ENCODE measurements at regions not wholly inside any gene's neighbourhood (a gene's known extent, or its start where the extent isn't known, plus 50 kb on each side); places are given as distances from the start of the nearest gene placed in this dataset.

GRCh38 chr6:84314377-84314898 lies 87.0 kb upstream of the CEP162 start:
- Histone ChIP-seq H3K4me1 (ENCODE audit: control insufficient read depth, insufficient read depth, low read length) (no peaks in the 10 kb centered on the region), H3K4me3 (ENCODE audit: low read depth, low read length) (no peak overlapping the region), H3K27ac (ENCODE audit: extremely low read depth, low read depth, low read length) (no peak overlapping the region), H3K36me3 (ENCODE audit: control insufficient read depth in 2 of 2, insufficient read depth in 1 of 2, low read length in 2 of 2) (no peaks in the 10 kb centered on the region), H3K9me3 (ENCODE audit: control insufficient read depth, insufficient read depth, low read depth, low read length) (no peaks in the 10 kb centered on the region)
- peak; percentile 61 for TF ChIP-seq EGR2 (tag by site-specific recombination; IDR thresholded peaks at IDR 0.05; ENCODE audit: low read depth)
- TF ChIP-seq ZNF792 (tag by site-specific recombination; IDR thresholded peaks at IDR 0.05): no peak
- peak; percentile 40 for TF ChIP-seq ZFHX2 (tag by site-specific recombination; conservative IDR thresholded peaks at IDR 0.05)
- ChIA-PET CTCF (interaction anchor here (0.6 kb wide), 1 partner anchor 12 kb away, joined by 3 read pairs; no protein-coding TSS in a partner anchor), POLR2A (no interaction called here)

- H3K36me3 ChIP-seq (ENCODE audit: control insufficient read depth in 2 of 2, insufficient read depth in 1 of 2, low read length in 2 of 2): no peaks in the 10 kb centered on the region
- H3K9me3 ChIP-seq (ENCODE audit: control insufficient read depth, insufficient read depth, low read depth, low read length): no peaks in the 10 kb centered on the region
- ChIA-PET POLR2A (no interaction called here), CTCF (interaction anchor here (0.6 to 1.2 kb wide), 2 partner anchors 113 to 996 kb away, joined by 3 to 4 read pairs; no protein-coding TSS in a partner anchor)
- no peaks in the 10 kb centered on the region for H3K4me1 ChIP-seq (ENCODE audit: control insufficient read depth, insufficient read depth, low read length)
- no peak overlapping the region for H3K27ac ChIP-seq (ENCODE audit: extremely low read depth, low read depth, low read length)
- no peak overlapping the region for H3K4me3 ChIP-seq (ENCODE audit: low read depth, low read length)
- TF ChIP-seq, protein P1, sequence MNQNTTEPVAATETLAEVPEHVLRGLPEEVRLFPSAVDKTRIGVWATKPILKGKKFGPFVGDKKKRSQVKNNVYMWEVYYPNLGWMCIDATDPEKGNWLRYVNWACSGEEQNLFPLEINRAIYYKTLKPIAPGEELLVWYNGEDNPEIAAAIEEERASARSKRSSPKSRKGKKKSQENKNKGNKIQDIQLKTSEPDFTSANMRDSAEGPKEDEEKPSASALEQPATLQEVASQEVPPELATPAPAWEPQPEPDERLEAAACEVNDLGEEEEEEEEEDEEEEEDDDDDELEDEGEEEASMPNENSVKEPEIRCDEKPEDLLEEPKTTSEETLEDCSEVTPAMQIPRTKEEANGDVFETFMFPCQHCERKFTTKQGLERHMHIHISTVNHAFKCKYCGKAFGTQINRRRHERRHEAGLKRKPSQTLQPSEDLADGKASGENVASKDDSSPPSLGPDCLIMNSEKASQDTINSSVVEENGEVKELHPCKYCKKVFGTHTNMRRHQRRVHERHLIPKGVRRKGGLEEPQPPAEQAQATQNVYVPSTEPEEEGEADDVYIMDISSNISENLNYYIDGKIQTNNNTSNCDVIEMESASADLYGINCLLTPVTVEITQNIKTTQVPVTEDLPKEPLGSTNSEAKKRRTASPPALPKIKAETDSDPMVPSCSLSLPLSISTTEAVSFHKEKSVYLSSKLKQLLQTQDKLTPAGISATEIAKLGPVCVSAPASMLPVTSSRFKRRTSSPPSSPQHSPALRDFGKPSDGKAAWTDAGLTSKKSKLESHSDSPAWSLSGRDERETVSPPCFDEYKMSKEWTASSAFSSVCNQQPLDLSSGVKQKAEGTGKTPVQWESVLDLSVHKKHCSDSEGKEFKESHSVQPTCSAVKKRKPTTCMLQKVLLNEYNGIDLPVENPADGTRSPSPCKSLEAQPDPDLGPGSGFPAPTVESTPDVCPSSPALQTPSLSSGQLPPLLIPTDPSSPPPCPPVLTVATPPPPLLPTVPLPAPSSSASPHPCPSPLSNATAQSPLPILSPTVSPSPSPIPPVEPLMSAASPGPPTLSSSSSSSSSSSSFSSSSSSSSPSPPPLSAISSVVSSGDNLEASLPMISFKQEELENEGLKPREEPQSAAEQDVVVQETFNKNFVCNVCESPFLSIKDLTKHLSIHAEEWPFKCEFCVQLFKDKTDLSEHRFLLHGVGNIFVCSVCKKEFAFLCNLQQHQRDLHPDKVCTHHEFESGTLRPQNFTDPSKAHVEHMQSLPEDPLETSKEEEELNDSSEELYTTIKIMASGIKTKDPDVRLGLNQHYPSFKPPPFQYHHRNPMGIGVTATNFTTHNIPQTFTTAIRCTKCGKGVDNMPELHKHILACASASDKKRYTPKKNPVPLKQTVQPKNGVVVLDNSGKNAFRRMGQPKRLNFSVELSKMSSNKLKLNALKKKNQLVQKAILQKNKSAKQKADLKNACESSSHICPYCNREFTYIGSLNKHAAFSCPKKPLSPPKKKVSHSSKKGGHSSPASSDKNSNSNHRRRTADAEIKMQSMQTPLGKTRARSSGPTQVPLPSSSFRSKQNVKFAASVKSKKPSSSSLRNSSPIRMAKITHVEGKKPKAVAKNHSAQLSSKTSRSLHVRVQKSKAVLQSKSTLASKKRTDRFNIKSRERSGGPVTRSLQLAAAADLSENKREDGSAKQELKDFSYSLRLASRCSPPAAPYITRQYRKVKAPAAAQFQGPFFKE (tag by site-specific recombination; IDR thresholded peaks at IDR 0.05; ENCODE audit: borderline replicate concordance): no peak
- TF ChIP-seq KLF16 (tag by site-specific recombination; IDR thresholded peaks at IDR 0.05) (no peak), ZFHX2 (tag by site-specific recombination; conservative IDR thresholded peaks at IDR 0.05) (no peak), IKZF3 (tag by site-specific recombination; IDR thresholded peaks at IDR 0.05) (no peak), ZNF792 (tag by site-specific recombination; IDR thresholded peaks at IDR 0.05) (no peak), CTCF (tag by site-specific recombination; IDR thresholded peaks at IDR 0.05) (no peak)
- TF ChIP-seq, protein P2, sequence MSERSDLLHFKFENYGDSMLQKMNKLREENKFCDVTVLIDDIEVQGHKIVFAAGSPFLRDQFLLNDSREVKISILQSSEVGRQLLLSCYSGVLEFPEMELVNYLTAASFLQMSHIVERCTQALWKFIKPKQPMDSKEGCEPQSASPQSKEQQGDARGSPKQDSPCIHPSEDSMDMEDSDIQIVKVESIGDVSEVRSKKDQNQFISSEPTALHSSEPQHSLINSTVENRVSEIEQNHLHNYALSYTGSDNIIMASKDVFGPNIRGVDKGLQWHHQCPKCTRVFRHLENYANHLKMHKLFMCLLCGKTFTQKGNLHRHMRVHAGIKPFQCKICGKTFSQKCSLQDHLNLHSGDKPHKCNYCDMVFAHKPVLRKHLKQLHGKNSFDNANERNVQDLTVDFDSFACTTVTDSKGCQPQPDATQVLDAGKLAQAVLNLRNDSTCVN (tag by site-specific recombination; optimal IDR thresholded peaks at IDR 0.05): no peak
Observed at GRCh38 chr6:84309336-84309735, 81.9 kb upstream of the CEP162 start.

DNA sequence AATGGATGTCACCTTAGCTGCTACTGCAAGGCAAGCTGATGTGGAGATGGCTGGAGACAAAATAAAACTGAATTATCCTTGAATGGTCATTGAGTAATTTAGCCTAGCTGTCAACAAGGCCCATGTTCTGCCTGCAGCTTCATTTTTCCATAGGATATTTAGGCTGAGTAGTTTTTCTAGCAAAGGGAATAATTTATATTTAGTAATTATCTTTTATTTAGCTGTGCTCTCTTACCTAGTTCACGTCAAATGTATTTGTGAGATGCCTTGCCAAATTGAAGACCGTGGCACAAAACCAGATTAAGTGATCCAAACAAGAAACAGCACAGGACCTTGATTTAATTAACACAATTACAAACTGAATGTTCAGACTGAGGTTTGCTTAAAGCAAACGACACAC lies 77.4 kb upstream of the CEP162 start:
- H3K9me3 ChIP-seq (ENCODE audit: control insufficient read depth, insufficient read depth, low read depth, low read length): no peaks in the 10 kb centered on the region
- no peak overlapping the region for H3K27ac ChIP-seq (ENCODE audit: extremely low read depth, low read depth, low read length)
- no peak overlapping the region for H3K4me3 ChIP-seq (ENCODE audit: low read depth, low read length)
- no peaks in the 10 kb centered on the region for H3K4me1 ChIP-seq (ENCODE audit: control insufficient read depth, insufficient read depth, low read length)
- ChIA-PET CTCF (interaction anchor here (0.6 kb wide), 1 partner anchor 371 kb away, joined by 9 read pairs; no protein-coding TSS in a partner anchor), POLR2A (no interaction called here)
- no peak for TF ChIP-seq ZFP3 (tag by site-specific recombination; IDR thresholded peaks at IDR 0.05; ENCODE audit: low read depth)
- no peak for TF ChIP-seq PRDM10 (tag by site-specific recombination; IDR thresholded peaks at IDR 0.05)
- TF ChIP-seq BCL11A (tag by site-specific recombination; IDR thresholded peaks at IDR 0.05; ENCODE audit: low read depth): no peak
- TF ChIP-seq ZNF776 (tag by site-specific recombination; IDR thresholded peaks at IDR 0.05; ENCODE audit: borderline replicate concordance): no peak
- TF ChIP-seq KLF16 (tag by site-specific recombination; IDR thresholded peaks at IDR 0.05): no peak
- no peak for TF ChIP-seq YY1 (tag by site-specific recombination; IDR thresholded peaks at IDR 0.05)
- TF ChIP-seq, protein P3, sequence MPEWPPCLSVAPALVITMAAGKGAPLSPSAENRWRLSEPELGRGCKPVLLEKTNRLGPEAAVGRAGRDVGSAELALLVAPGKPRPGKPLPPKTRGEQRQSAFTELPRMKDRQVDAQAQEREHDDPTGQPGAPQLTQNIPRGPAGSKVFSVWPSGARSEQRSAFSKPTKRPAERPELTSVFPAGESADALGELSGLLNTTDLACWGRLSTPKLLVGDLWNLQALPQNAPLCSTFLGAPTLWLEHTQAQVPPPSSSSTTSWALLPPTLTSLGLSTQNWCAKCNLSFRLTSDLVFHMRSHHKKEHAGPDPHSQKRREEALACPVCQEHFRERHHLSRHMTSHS (tag by site-specific recombination; IDR thresholded peaks at IDR 0.05): no peak
- no peak for TF ChIP-seq ZNF350 (tag by site-specific recombination; IDR thresholded peaks at IDR 0.05)
- H3K36me3 ChIP-seq (ENCODE audit: control insufficient read depth in 2 of 2, insufficient read depth in 1 of 2, low read length in 2 of 2): no peaks in the 10 kb centered on the region

All from HEK293 (cell line).